ENCODE measurements at regions not wholly inside any gene's neighbourhood (a gene's known extent, or its start where the extent isn't known, plus 50 kb on each side); places are given as distances from the start of the nearest gene placed in this dataset.
"Not testable (repeated sequence)": the region's sequence is repeated elsewhere in the genome, so short reads cannot be mapped to it uniquely, and the experiment has no call there.

- TF ChIP-seq CTCF (conservative IDR thresholded peaks at IDR 0.05); ZFX (IDR thresholded peaks at IDR 0.05): not testable (repeated sequence)
Measured at GRCh38 chr16:16627865-16628264, 248.9 kb downstream of the NPIPA7 start.

Data from C4-2B (cell line).